ENCODE measurements at regions not wholly inside any gene's neighbourhood (a gene's known extent, or its start where the extent isn't known, plus 50 kb on each side); places are given as distances from the start of the nearest gene placed in this dataset.

DNA sequence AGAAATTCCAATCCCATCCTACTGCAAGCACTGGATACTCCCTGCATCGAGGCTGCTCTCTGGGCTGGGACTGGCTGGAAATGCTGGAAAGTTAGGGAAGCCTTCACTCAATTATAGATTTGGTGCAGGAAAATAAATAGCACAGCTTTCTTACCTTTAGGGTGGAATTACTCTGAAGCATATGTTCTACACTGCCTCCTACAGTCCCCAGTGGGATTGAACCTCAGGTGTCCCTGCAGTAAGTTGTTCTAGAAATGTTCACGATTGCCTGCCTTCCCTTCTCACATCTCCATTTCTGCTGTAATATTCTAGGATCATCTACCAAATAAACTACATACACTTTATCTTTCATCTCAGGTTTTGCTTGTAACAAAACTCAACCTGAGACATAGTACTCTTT, 536.7 kb upstream of the LMCD1 start:
- Mint-ChIP-seq H3K36me3 (ENCODE audit: unreplicated experiment) (no peaks in the 10 kb centered on the region), H3K4me1 (ENCODE audit: low read depth, unreplicated experiment) (peaks cover 2% of the 10 kb centered on the region), H3K27ac (ENCODE audit: unreplicated experiment) (no peak overlapping the region), H3K4me3 (ENCODE audit: unreplicated experiment) (no peak overlapping the region), H3K27me3 (ENCODE audit: unreplicated experiment) (no peaks in the 10 kb centered on the region), H3K9me3 (ENCODE audit: unreplicated experiment) (no peaks in the 10 kb centered on the region)
- TF ChIP-seq, protein P1, sequence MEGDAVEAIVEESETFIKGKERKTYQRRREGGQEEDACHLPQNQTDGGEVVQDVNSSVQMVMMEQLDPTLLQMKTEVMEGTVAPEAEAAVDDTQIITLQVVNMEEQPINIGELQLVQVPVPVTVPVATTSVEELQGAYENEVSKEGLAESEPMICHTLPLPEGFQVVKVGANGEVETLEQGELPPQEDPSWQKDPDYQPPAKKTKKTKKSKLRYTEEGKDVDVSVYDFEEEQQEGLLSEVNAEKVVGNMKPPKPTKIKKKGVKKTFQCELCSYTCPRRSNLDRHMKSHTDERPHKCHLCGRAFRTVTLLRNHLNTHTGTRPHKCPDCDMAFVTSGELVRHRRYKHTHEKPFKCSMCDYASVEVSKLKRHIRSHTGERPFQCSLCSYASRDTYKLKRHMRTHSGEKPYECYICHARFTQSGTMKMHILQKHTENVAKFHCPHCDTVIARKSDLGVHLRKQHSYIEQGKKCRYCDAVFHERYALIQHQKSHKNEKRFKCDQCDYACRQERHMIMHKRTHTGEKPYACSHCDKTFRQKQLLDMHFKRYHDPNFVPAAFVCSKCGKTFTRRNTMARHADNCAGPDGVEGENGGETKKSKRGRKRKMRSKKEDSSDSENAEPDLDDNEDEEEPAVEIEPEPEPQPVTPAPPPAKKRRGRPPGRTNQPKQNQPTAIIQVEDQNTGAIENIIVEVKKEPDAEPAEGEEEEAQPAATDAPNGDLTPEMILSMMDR (IDR thresholded peaks at IDR 0.05; ENCODE audit: partially characterized antibody, unreplicated experiment) = no peak
- no peak for DNase-seq

DNA sequence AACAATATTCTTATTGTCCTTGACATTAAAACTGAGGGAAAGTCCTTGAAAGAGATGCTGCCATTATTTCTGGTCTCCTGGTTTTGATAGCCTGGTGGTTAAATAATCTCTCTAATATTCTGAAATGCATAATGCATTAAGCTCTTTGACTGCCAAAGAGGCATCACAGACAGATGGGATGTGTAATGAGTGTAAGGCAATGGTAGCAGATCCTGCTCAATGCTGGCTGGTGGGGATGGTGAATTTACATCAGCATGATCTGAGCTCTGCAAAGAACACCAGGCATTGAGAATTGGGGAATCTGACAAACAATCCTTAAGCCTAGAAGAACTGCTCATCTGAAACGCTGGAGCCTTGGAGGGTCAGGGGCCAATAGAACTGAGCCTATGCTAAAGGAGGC, 528.6 kb upstream of the LMCD1 start:
- Mint-ChIP-seq H3K27ac (ENCODE audit: unreplicated experiment) (no peak overlapping the region), H3K9me3 (ENCODE audit: unreplicated experiment) (no peaks in the 10 kb centered on the region), H3K27me3 (ENCODE audit: unreplicated experiment) (no peaks in the 10 kb centered on the region), H3K4me1 (ENCODE audit: low read depth, unreplicated experiment) (peaks cover 11% of the 10 kb centered on the region), H3K4me3 (ENCODE audit: unreplicated experiment) (no peak overlapping the region), H3K36me3 (ENCODE audit: unreplicated experiment) (no peaks in the 10 kb centered on the region)
- TF ChIP-seq, protein P1 (IDR thresholded peaks at IDR 0.05; ENCODE audit: partially characterized antibody, unreplicated experiment) = no peak
- no peak for DNase-seq

DNA sequence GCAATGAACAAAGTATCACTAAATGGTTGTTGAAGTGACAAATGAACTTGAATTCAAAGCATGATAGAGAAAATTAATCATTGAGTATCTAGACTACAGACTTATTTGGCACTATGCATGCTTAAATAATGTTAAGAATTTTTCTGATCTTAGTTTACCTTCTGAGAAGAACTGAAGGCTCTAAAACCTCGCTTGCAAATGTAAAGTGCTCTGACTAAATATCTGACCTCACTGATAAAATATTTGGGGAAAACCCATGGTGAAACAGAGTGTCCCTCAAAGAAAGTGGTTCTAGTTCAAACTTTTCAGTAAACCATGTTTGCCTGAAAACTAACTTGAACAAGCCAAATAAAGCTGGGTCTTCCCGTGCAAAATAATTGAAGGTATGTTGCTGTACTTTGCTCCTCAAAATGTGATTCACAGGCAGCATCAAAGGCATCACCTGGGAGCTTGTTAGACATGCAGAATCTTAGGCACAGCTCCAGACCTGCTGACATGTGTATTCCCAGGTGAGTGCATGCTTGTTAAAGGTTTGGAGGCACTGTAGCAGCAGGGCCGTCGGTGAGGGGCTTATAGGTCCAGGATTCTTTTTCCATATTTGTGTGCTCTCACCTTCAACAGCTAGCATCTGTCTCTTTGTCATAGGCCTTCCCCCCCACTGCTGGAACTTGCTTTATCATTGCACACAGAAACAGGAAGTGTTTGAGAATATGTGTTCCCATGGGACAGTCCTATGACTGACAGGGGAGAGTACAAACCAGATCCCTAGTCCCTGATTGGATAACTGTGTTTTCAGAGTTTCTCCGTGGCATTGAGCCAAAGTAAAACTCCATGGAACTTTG, 524.2 kb upstream of the LMCD1 start:
- TF ChIP-seq, protein P1 (IDR thresholded peaks at IDR 0.05; ENCODE audit: partially characterized antibody, unreplicated experiment) = no peak
- no peak for DNase-seq
- Mint-ChIP-seq H3K27ac (ENCODE audit: unreplicated experiment) (no peak overlapping the region), H3K36me3 (ENCODE audit: unreplicated experiment) (no peaks in the 10 kb centered on the region), H3K4me1 (ENCODE audit: low read depth, unreplicated experiment) (peaks cover 6% of the 10 kb centered on the region), H3K9me3 (ENCODE audit: unreplicated experiment) (no peaks in the 10 kb centered on the region), H3K4me3 (ENCODE audit: unreplicated experiment) (no peak overlapping the region), H3K27me3 (ENCODE audit: unreplicated experiment) (no peaks in the 10 kb centered on the region)

DNA sequence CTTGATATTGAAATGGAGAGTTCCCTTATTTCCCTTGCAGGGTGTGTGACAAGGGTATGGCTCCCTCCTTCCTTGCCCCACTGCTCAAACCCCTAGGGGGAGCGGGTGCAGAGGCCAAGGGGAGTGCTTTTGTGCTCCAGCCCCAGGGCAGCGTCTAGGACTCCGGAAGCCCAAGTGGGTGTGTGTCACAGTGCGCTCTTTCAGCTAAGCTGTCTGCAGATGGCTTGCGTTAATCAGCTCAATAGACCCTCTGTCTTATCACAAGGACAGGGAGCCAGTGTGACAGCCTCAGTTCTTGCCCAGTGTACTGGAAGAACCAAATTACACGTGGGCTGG, 523.6 kb upstream of the LMCD1 start:
- H3K36me3 Mint-ChIP-seq (ENCODE audit: unreplicated experiment) = no peaks in the 10 kb centered on the region
- no peak for DNase-seq
- TF ChIP-seq, protein P1 (IDR thresholded peaks at IDR 0.05; ENCODE audit: partially characterized antibody, unreplicated experiment) = no peak
- H3K27ac Mint-ChIP-seq (ENCODE audit: unreplicated experiment) = no peak overlapping the region
- H3K27me3 Mint-ChIP-seq (ENCODE audit: unreplicated experiment) = no peaks in the 10 kb centered on the region
- H3K4me3 Mint-ChIP-seq (ENCODE audit: unreplicated experiment) = no peak overlapping the region
- peaks cover 6% of the 10 kb centered on the region for H3K4me1 Mint-ChIP-seq (ENCODE audit: low read depth, unreplicated experiment)
- no peaks in the 10 kb centered on the region for H3K9me3 Mint-ChIP-seq (ENCODE audit: unreplicated experiment)

DNA sequence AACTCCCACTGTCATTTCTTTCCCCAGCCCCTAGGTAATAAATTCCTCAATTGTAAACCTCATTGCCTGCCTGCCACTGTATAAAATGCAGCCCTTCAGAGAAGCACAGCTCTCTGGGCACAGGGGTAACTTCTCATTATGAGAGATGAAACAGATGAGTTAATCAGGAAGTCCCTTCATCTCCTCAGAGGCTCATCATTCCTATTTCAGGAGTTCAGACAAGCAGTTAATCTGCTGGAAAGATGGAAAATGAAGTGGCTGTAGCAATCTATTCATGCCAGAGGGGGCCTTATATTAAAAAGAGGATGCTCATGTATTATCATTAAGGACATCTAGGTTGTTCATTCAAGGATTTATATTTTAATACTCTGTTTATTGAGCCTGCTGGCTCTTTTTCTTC, 519.5 kb upstream of the LMCD1 start:
- H3K4me3 Mint-ChIP-seq (ENCODE audit: unreplicated experiment) = no peak overlapping the region
- H3K36me3 Mint-ChIP-seq (ENCODE audit: unreplicated experiment) = no peaks in the 10 kb centered on the region
- peaks cover 3% of the 10 kb centered on the region for H3K4me1 Mint-ChIP-seq (ENCODE audit: low read depth, unreplicated experiment)
- H3K9me3 Mint-ChIP-seq (ENCODE audit: unreplicated experiment) = peaks cover 1% of the 10 kb centered on the region
- no peak for DNase-seq
- no peak overlapping the region for H3K27ac Mint-ChIP-seq (ENCODE audit: unreplicated experiment)
- no peaks in the 10 kb centered on the region for H3K27me3 Mint-ChIP-seq (ENCODE audit: unreplicated experiment)
- TF ChIP-seq, protein P1 (IDR thresholded peaks at IDR 0.05; ENCODE audit: partially characterized antibody, unreplicated experiment) = no peak
